BJ (cell line): ENCODE measurements at regions not wholly inside any gene's neighbourhood (a gene's known extent, or its start where the extent isn't known, plus 50 kb on each side); places are given as distances from the start of the nearest gene placed in this dataset.

ENCODE experiments used
- CTCF ChIA-PET: fragments of 350-600 bp; formaldehyde crosslinking; extraction: SDS; loops from one replicate; lab custom pipeline; 2021; ENCODE audit warnings: antibody characterized with exemption, inconsistent platforms; lab: Yijun Ruan, JAX
- POLR2A ChIA-PET: fragments of 300-600 bp; sonication (Branson Sonifier 250); formaldehyde crosslinking; extraction: SDS; loops from one replicate; lab custom pipeline; 2021; ENCODE audit warnings: antibody characterized with exemption; lab: Charles Lee
- DNase-seq: peaks from one replicate; pipeline ENCODE4 v3.0.0-alpha.2; 2011; ENCODE audit warnings: low read depth
- H3K27me3 ChIP-seq: 2 replicates; pipeline ENCODE4 v1.6.0; 2011; ENCODE audit warnings: low read length; ENCODE audit not compliant: control insufficient read depth, insufficient read depth
- H3K36me3 ChIP-seq: 2 replicates; pipeline ENCODE4 v1.5.1; 2011; ENCODE audit warnings: low read length; ENCODE audit not compliant: control insufficient read depth, insufficient read depth
- H3K4me3 ChIP-seq: 2 replicates; pipeline ENCODE4 v1.5.1; 2011; ENCODE audit warnings: low read depth, mild to moderate bottlenecking, control low read depth, low read length
- CTCF ChIP-seq: IDR thresholded peaks from 2 replicates; pipeline ENCODE4 v1.5.1; 2011; ENCODE audit warnings: low read depth, mild to moderate bottlenecking, control low read depth, inconsistent platforms, low read length, moderate library complexity; ENCODE audit not compliant: insufficient read depth

DNA sequence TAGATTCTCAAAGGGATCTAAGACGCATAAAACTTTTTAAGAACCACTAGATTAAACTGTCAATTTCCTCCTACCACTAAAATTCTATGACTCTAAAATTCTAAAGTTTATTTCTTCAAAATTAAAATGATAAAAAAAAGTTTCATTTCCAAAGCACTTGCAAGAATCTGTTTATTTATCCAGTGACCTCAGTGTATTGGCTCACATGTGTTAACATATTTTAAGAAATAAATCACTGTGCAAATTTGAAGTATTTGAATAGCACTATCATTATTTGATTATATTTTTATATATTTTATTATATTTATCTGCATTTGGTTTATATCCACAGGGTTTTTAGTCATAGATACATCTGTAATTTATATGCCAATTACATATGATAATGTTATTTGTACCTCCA lies 62.2 kb upstream of the SLC12A2 start:
- Histone ChIP-seq H3K36me3 (no peaks in the 10 kb centered on the region), H3K4me3 (no peak overlapping the region), H3K27me3 (no peaks in the 10 kb centered on the region)
- TF ChIP-seq CTCF = no peak
- ChIA-PET CTCF (no interaction called here), POLR2A (no interaction called here)
- no peak for DNase-seq
